GM12892 (cell line): ENCODE measurements at regions not wholly inside any gene's neighbourhood (a gene's known extent, or its start where the extent isn't known, plus 50 kb on each side); places are given as distances from the start of the nearest gene placed in this dataset.
A peak's percentile ranks its signal among the peaks of the same experiment; 100 is the strongest.

ENCODE experiments used
- DNase-seq: peaks from one replicate; pipeline ENCODE4 v3.0.0; 2011; ENCODE audit not compliant: insufficient read length
- FAIRE-seq: peaks from 2 replicates; lab custom pipeline; 2011; peaks lifted over from hg19 to GRCh38; lab: Jason Lieb, UNC
- POLR2A ChIP-seq: IDR thresholded peaks from 2 replicates; pipeline ENCODE4 v1.6.1; 2011; ENCODE audit warnings: low read depth, low read length, control low read depth
- POLR2AphosphoS5 ChIP-seq: IDR thresholded peaks from 2 replicates; pipeline ENCODE4 v1.6.1; 2011; ENCODE audit warnings: low read depth, low read length, control low read depth
- TAF1 ChIP-seq: IDR thresholded peaks from 2 replicates; pipeline ENCODE4 v1.6.1; 2011; ENCODE audit warnings: low read depth, mild to moderate bottlenecking, control low read depth, low read length, borderline replicate concordance

- TF ChIP-seq TAF1 (no peak), POLR2AphosphoS5 (no peak), POLR2A (no peak)
- no peak for DNase-seq
- no peak for FAIRE-seq
Observed at GRCh38 chr12:111175396-111176094, 193.3 kb downstream of the PHETA1 start.

GRCh38 chr12:111174961-111175345 is 193.9 kb downstream of the PHETA1 start:
- DNase-seq (no peak), FAIRE-seq (no peak)
- no peak for TF ChIP-seq POLR2AphosphoS5
- TF ChIP-seq TAF1: no peak
- no peak for TF ChIP-seq POLR2A

GRCh38 chr12:111174251-111174960 is 194.5 kb downstream of the PHETA1 start:
- DNase-seq (no peak), FAIRE-seq (no peak)
- no peak for TF ChIP-seq TAF1
- no peak for TF ChIP-seq POLR2AphosphoS5
- no peak for TF ChIP-seq POLR2A

- no peak for TF ChIP-seq POLR2AphosphoS5
- no peak for TF ChIP-seq TAF1
- no peak for TF ChIP-seq POLR2A
- no peak for DNase-seq
- no peak for FAIRE-seq
Observed at GRCh38 chr12:111173836-111174235, 195.1 kb downstream of the PHETA1 start.

DNA sequence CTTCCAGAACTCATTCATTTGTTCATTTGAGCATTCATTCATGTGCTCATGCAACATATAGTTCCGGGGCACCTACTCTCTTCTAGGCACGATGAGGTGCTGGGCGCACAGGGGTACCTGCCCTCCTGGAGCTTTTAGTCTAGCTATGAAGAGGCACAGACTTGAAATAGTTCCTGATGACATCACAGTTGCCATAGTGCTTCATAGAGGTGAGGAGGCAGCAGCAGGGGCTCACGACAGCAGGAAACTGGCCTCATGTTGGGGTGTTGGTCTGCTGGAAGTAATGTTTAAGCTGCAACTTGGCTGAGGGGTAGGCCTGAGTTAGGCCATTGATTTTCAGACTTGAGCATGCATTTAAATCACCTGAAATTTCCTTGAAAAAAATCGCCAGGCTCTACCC is 195.5 kb downstream of the PHETA1 start:
- FAIRE-seq: no peak
- no peak for TF ChIP-seq POLR2A
- no peak for TF ChIP-seq POLR2AphosphoS5
- TF ChIP-seq TAF1: no peak

DNA sequence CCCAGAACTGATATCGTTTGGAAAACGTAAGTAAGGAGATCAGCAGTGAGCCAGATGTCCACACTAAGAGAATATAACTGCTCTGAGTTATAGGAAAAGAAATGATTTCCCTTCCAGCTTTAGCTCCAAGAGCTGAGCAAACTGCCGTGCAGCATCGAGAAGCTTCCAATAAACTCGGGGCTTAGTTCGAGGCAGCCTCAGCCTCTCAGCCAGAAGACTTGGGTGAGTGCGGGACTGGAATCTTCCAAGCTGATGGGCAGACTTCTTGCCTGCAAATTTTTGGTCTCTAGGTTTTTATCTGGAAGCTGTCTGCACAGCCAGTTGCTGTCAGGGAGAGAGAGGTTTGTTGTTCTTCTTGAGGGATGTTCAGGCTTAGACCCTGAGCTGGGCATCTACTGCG is 196.1 kb downstream of the PHETA1 start:
- TF ChIP-seq TAF1: no peak
- no peak for TF ChIP-seq POLR2A
- TF ChIP-seq POLR2AphosphoS5: no peak
- no peak for FAIRE-seq
- no peak for DNase-seq

More for the DNA sequence above, 195.5 kb downstream of the PHETA1 start:
- no peak for DNase-seq

- FAIRE-seq (no peak), DNase-seq (no peak)
- TF ChIP-seq POLR2AphosphoS5: no peak
- no peak for TF ChIP-seq TAF1
- TF ChIP-seq POLR2A: no peak
Observed at GRCh38 chr12:111171832-111172231, 197.1 kb downstream of the PHETA1 start.

DNA sequence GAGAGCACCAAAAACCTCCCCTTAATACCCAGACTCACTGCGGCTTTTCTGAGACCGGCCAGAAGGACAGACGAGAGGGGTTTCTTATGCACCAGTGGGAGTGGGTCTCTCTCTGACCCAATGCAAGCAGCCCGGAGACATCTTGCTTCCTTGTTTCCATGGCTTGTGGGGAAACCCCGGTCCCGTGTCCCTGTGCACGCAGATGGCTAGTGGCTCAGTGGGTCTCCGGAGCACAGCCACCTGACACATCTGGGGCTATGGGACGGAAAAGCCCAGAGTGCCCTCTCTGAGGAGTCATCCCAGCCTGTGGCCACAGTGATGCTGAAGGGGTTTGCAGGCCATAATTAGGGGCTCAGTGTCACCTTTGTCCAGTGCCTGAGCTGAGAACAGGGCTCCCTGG is 197.6 kb downstream of the PHETA1 start:
- DNase-seq (no peak), FAIRE-seq (no peak)
- no peak for TF ChIP-seq TAF1
- TF ChIP-seq POLR2A: no peak
- no peak for TF ChIP-seq POLR2AphosphoS5

GRCh38 chr12:111170543-111170942 is 198.4 kb downstream of the PHETA1 start:
- FAIRE-seq (peak; percentile 30), DNase-seq (no peak)
- TF ChIP-seq POLR2A: no peak
- TF ChIP-seq TAF1: no peak
- TF ChIP-seq POLR2AphosphoS5: no peak

- no peak for TF ChIP-seq TAF1
- no peak for TF ChIP-seq POLR2AphosphoS5
- no peak for TF ChIP-seq POLR2A
- FAIRE-seq (no peak), DNase-seq (no peak)
Observed at GRCh38 chr12:111169456-111169855, 199.4 kb downstream of the PHETA1 start.

- FAIRE-seq (no peak), DNase-seq (no peak)
- TF ChIP-seq TAF1 (no peak), POLR2A (no peak), POLR2AphosphoS5 (no peak)
Observed at GRCh38 chr12:111169032-111169431, 199.9 kb downstream of the PHETA1 start.

- no peak for FAIRE-seq
Observed at GRCh38 chr12:111168009-111168900, 200.6 kb downstream of the PHETA1 start.

More at GRCh38 chr12:111168009-111168900, 200.6 kb downstream of the PHETA1 start:
- DNase-seq: no peak
- TF ChIP-seq POLR2A (no peak), TAF1 (no peak), POLR2AphosphoS5 (no peak)
